C4-2B (cell line): ENCODE measurements at regions not wholly inside any gene's neighbourhood (a gene's known extent, or its start where the extent isn't known, plus 50 kb on each side); places are given as distances from the start of the nearest gene placed in this dataset.

ENCODE experiments used
- CTCF ChIP-seq: fragments of 450-650 bp; conservative IDR thresholded peaks from 2 replicates; pipeline ENCODE4 v1.5.1; 2017; ENCODE audit warnings: mild to moderate bottlenecking
- ZFX ChIP-seq: fragments of 450-650 bp; IDR thresholded peaks from 2 replicates; pipeline ENCODE4 v1.6.1; 2017

- TF ChIP-seq CTCF (no peak), ZFX (no peak)
Measured at GRCh38 chrX:131445955-131446354, 97.9 kb upstream of the OR13H1 start.
